Skin of body (tissue), 2 donors: ENCODE measurements at regions not wholly inside any gene's neighbourhood (a gene's known extent, or its start where the extent isn't known, plus 50 kb on each side); places are given as distances from the start of the nearest gene placed in this dataset. TPM values are rescaled to one million over a fixed set of nuclear protein-coding genes. Genes with fewer than 3 reads are reported as not detected.

Experiments used
- DNase-seq: peaks from one replicate; lab custom pipeline; 2025; lab: John Stamatoyannopoulos, UW
- small RNA-seq: library from RNA; depleted of rRNA; stranded (forward); fragments of <200 nt; gene quantifications from one replicate; pipeline ENCODE3, GENCODE V24; 2014; ENCODE audit warnings: low replicate concordance

DNA sequence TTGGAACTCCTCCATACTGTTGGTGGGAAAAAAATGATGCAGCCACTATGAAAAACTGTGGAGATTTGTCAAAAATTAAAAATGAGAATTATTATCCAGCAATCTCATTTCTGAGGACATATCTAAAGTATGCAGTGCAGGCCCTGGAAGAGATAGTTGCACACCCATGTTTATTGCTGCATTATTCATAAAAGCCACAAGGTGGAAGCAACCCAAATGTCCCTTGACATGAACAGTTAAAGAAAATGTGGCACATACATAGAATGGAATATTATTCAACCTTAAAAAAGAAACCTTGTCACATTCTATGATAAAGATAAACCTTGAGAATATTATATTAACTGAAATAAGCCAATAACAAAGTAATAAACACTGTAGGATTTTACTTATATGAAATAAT lies 80.9 kb upstream of the ARHGEF26 start:
- DNase-seq: no peak

DNA sequence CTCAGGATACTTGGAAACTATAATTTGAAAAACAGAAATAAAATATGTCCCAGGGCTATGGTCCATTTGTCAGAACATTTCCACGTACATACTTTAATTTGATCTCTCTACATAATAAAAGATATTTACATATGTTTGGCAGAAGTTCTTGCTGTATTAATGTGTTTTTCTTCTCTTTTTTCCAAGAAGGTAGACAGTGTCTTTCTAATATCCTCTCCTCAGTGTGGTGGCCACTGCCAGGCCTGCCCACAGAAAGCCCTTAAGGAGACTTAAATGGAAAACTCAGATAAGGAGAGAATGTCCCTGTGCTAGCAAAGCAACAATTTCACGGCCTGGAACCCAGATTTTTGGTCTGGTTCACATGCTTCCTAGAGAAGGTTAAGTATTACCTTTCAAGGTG lies 76.5 kb upstream of the ARHGEF26 start:
- no peak for DNase-seq

DNA sequence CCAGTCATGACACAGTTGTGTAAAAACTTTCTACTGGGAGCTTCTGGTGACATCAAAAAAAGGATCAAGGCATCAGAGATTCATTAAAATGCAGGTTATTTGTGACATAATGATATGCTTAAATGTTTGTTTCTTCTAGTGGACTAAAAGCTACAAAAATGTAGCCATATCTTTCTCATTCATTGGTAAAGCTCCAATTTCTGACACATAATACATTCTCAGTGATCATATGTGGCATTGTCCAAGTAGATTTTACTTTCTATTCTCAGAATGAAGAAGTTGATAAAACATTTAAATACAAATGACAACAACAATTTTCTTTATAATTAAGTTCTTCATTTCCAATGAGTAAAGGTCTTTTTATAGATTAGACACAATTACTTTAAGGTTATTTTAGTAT lies 71.0 kb upstream of the ARHGEF26 start:
- DNase-seq: no peak

DNA sequence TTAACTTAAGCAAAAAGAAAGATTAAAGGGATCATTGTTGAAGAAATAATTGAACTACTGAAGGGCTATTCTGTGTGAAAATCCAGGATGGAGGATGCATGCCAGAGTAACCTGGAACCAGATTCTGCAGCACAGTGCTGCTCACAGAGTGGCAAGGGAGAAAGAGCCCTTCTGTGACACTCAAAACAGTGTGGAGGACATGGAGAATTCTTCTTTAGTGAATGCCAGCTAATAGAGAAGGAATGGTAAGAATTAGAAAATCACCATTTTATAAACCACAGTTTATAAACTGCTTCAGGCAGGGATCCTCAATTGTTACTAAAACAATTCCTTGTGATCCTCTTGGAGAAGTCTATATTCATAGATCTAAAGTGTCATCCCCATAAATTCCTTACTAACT lies 70.4 kb upstream of the ARHGEF26 start:
- no peak for DNase-seq

DNA sequence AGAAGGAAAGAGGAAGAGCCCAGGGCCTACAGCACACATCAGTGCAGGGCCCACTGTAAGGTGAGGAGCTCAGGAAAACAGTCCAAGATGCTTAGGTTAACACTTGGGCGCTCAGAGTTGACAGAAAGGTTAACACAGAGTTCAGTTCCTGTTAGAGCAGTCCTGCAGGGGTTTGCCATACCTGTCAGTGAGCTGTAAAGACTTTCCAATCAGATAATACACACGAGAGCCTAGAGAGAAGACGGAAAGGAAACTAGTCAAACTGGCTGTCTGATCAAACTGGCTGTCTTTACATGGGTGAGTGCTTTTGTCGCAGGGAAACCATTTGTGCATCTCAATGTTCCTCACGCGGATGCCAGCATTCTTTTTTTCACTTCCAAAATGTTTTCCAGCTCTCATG lies 61.4 kb upstream of the ARHGEF26 start:
- peak; percentile 34 for DNase-seq

DNA sequence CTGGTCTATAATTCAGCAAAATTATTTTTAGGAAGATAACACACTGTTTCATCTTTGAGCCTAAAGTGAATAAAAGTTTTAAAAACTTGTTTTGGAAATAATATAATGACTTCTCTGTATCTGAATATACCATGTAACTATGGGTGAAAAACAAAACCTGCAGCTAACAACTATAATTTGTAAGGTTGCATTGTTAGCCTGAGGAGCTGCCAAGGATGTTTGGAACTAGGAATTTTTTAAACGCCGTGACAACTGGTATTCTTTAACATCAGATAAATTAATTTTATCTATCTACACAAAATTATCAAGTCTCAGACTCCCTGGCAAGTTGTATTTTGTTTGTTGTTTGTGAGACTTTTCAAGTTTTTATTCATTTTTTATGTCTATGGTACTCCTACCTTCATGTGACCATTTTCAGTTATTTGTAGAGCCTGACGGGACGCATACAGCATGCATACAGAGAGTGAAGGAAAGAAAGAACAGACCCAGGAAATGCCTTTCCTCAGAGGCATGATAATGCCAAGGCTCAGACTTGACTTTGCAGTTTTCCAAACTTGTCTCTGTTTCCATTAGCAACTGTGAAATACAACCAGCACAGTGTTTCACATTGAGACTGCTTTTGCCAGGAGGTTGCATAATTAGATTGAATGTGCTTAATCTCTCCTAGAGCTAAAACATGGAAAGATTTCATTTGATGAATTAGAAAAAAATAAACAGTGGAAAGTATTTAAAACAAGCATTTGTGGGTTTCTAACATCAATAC lies 60.8 kb upstream of the ARHGEF26 start:
- DNase-seq: peak; percentile 88

DNA sequence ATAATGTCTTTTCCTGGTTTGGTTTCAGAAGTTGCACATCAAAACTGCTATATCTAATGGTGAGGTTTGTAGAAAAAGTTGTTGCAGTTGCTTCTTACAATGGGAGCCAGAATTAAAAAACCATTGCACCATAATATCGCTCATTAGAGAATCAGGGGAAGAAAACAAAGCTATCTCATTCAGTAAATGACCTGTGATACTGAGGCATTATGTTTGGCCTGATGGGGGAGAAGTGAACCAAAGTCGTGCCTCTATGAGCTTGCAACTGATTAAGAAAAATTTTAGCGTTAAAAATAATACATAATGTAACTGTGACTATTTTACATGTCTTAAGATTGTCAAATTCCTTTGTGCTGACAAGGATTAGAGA lies 60.2 kb upstream of the ARHGEF26 start:
- no peak for DNase-seq

DNA sequence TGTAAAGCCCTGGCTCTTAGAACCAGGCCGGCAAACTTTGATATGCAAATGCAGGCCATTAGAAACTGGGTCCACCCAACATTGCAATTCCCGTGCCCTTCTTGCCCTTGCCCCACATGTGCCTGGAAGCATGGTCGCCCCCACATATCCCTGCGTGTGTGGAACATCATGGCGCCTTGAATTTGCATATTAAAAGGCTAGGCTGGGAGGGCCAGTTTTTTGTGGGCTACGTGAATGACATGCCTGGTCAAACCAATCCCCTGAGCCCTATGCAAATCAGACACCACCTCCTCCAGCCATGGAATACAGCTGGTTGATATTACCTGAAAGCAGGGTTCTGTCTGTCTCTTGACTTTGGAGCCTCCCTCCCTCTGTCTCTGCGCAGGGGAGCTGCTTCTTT lies 58.7 kb upstream of the ARHGEF26 start:
- no peak for DNase-seq

DNA sequence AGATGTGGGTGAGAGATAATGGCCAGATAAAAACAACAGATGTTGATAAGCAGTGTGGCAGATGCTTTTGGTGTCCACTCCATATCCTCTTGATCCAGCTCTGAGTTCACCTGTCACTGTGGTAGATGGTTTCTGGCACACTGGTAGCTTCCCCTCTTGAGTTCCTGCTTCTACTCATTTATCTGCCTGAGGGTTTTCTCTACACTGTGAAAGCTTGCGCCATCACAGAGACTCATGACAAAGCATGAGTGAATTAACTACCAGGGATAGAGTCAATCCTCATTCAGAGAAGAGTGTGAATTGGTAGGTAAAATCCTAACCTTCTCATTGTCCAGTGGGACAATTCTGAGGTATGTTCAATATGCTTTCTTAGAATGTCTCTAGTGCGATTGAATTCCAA lies 50.0 kb upstream of the ARHGEF26 start:
- DNase-seq: no peak

Small RNAs in the stretch of these regions (small RNA-seq; reads per million reads assigned to genes)
- not detected for gene RF00019
- gene RF00096: not detected
- gene RNU6-901P: not detected
